GM23338 (cell line): ENCODE measurements at regions not wholly inside any gene's neighbourhood (a gene's known extent, or its start where the extent isn't known, plus 50 kb on each side); places are given as distances from the start of the nearest gene placed in this dataset.

Source experiments
- ATAC-seq: fragments of 200-7000 bp; cut with Tn5 transposase; 3 replicates; pipeline ENCODE4 v1.9.1; 2020
- DNase-seq: peaks from one replicate; pipeline ENCODE4 v3.0.0-alpha.2; 2015; ENCODE audit warnings: low spot score
- H2AFZ ChIP-seq: fragments of 200-600 bp; sonication (generic); 2 replicates; pipeline ENCODE4 v1.8.0; 2016; ENCODE audit warnings: antibody characterized with exemption, mild to moderate bottlenecking, moderate library complexity
- H3F3A ChIP-seq: fragments of 200-600 bp; sonication (generic); replicated peaks from 2 replicates; pipeline ENCODE4 v1.8.0; 2017; ENCODE audit warnings: antibody characterized with exemption, mixed run types, low read depth
- H3K27ac ChIP-seq: fragments of 200-600 bp; sonication (generic); 2 replicates; pipeline ENCODE4 v1.6.1; 2016; ENCODE audit warnings: low read depth
- H3K27me3 ChIP-seq: fragments of 200-600 bp; sonication (generic); 2 replicates; pipeline ENCODE4 v1.8.0; 2016; ENCODE audit warnings: mild to moderate bottlenecking, mixed run types, moderate library complexity; ENCODE audit not compliant: insufficient read depth
- H3K36me3 ChIP-seq: fragments of 200-600 bp; sonication (generic); 2 replicates; pipeline ENCODE4 v1.8.0; 2016; ENCODE audit warnings: mild to moderate bottlenecking; ENCODE audit not compliant: insufficient read depth
- H3K4me1 ChIP-seq: fragments of 200-600 bp; sonication (generic); 2 replicates; pipeline ENCODE4 v1.8.0; 2016; ENCODE audit warnings: mild to moderate bottlenecking, moderate library complexity; ENCODE audit not compliant: insufficient read depth
- H3K4me2 ChIP-seq: fragments of 200-600 bp; sonication (generic); 2 replicates; pipeline ENCODE4 v1.7.1; 2017; ENCODE audit warnings: mixed run types
- H3K4me3 ChIP-seq: fragments of 200-600 bp; sonication (generic); 2 replicates; pipeline ENCODE4 v1.6.1; 2016; ENCODE audit warnings: mixed run types
- H3K79me2 ChIP-seq: fragments of 200-600 bp; sonication (generic); replicated peaks from 2 replicates; pipeline ENCODE4 v1.8.0; 2017; ENCODE audit warnings: mild to moderate bottlenecking; ENCODE audit not compliant: insufficient read depth
- H3K9me2 ChIP-seq: fragments of 200-600 bp; sonication (generic); 2 replicates; pipeline ENCODE4 v1.8.0; 2017; ENCODE audit not compliant: insufficient read depth
- H4K20me1 ChIP-seq: fragments of 200-600 bp; sonication (generic); replicated peaks from 2 replicates; pipeline ENCODE4 v1.8.0; 2017; ENCODE audit warnings: mild to moderate bottlenecking; ENCODE audit not compliant: insufficient read depth
- H3K27ac Mint-ChIP-seq: 2 replicates; pipeline ENCODE4 v1.8.0; 2020; ENCODE audit warnings: inconsistent platforms, mild to moderate bottlenecking, moderate library complexity, mixed read lengths
- H3K27me3 Mint-ChIP-seq: 3 replicates; pipeline ENCODE4 v1.8.0; 2022; ENCODE audit warnings: low read depth, mild to moderate bottlenecking, moderate library complexity, mixed read lengths, inconsistent platforms; ENCODE audit not compliant: insufficient read depth, poor library complexity
- H3K36me3 Mint-ChIP-seq: 3 replicates; pipeline ENCODE4 v1.8.0; 2021; ENCODE audit warnings: low read depth, mild to moderate bottlenecking, inconsistent platforms, moderate library complexity, mixed read lengths
- H3K4me1 Mint-ChIP-seq: 3 replicates; pipeline ENCODE4 v1.8.0; 2020; ENCODE audit warnings: mild to moderate bottlenecking, inconsistent platforms, mixed read lengths
- H3K4me3 Mint-ChIP-seq: 3 replicates; pipeline ENCODE4 v1.8.0; 2021; ENCODE audit warnings: moderate library complexity, mild to moderate bottlenecking, inconsistent platforms, mixed read lengths
- H3K9me3 Mint-ChIP-seq: 3 replicates; pipeline ENCODE4 v1.8.0; 2020; ENCODE audit warnings: moderate library complexity, mild to moderate bottlenecking, inconsistent platforms, mixed read lengths
- CREB1 ChIP-seq: fragments of 250-450 bp; sonication (Bioruptor Pico); IDR thresholded peaks from 2 replicates; pipeline ENCODE4 v1.5.0; 2020; ENCODE audit warnings: low read depth, mild to moderate bottlenecking, moderate library complexity
- CTCF ChIP-seq, 2 experiments: fragments of 200-600 bp in 1 of 2; sonication (generic) in 1 of 2; conservative IDR thresholded peaks; 2 replicates each; pipeline versions ENCODE4 v1.5.1 to v1.6.1; 2016 to 2017; ENCODE audit warnings: antibody characterized with exemption in 2 of 2, low read depth in 2 of 2, mild to moderate bottlenecking in 2 of 2, moderate library complexity in 1 of 2
- ETS1 ChIP-seq: IDR thresholded peaks from 2 replicates; pipeline ENCODE4 v1.6.1; 2016; ENCODE audit warnings: antibody characterized with exemption
- EZH2 ChIP-seq: fragments of 200-600 bp; sonication (generic); IDR thresholded peaks from one replicate; pipeline ENCODE4 v1.8.0; 2017; ENCODE audit warnings: antibody characterized with exemption, mild to moderate bottlenecking, low read depth; ENCODE audit not compliant: unreplicated experiment
- EZH2phosphoT487 ChIP-seq: fragments of 200-600 bp; sonication (generic); IDR thresholded peaks from one replicate; pipeline ENCODE4 v1.8.1; 2018; ENCODE audit warnings: antibody characterized with exemption; ENCODE audit not compliant: unreplicated experiment
- JUNB ChIP-seq: IDR thresholded peaks from one replicate; pipeline ENCODE4 v1.6.1; 2016; ENCODE audit warnings: antibody characterized with exemption; ENCODE audit not compliant: unreplicated experiment
- NANOG ChIP-seq: IDR thresholded peaks from 2 replicates; pipeline ENCODE4 v1.6.1; 2016; ENCODE audit warnings: antibody characterized with exemption, borderline replicate concordance
- POLR2AphosphoS5 ChIP-seq: IDR thresholded peaks from 2 replicates; pipeline ENCODE4 v1.6.1; 2016; ENCODE audit warnings: antibody characterized with exemption, low read depth
- REST ChIP-seq: IDR thresholded peaks from one replicate; pipeline ENCODE4 v1.6.1; 2018; ENCODE audit warnings: antibody characterized with exemption; ENCODE audit not compliant: unreplicated experiment
- STAT1 ChIP-seq: IDR thresholded peaks from one replicate; pipeline ENCODE4 v1.6.1; 2016; ENCODE audit warnings: antibody characterized with exemption; ENCODE audit not compliant: unreplicated experiment
- ZNF114 ChIP-seq: fragments of 250-450 bp; sonication (Bioruptor Pico); IDR thresholded peaks from 2 replicates; pipeline ENCODE4 v1.5.0; 2020; ENCODE audit warnings: mild to moderate bottlenecking, moderate library complexity
- ZNF331 ChIP-seq: fragments of 250-450 bp; sonication (Bioruptor Pico); IDR thresholded peaks from 2 replicates; pipeline ENCODE4 v1.5.0; 2020; ENCODE audit warnings: low read depth, mild to moderate bottlenecking, moderate library complexity
- ZNF462 ChIP-seq: fragments of 250-450 bp; sonication (Bioruptor Pico); IDR thresholded peaks from 2 replicates; pipeline ENCODE4 v1.5.0; 2020; ENCODE audit warnings: mild to moderate bottlenecking, moderate library complexity

- Mint-ChIP-seq H3K27me3 (peaks cover 15% of the 10 kb centered on the region), H3K9me3 (peaks cover 28% of the 10 kb centered on the region), H3K4me1 (peaks cover 45% of the 10 kb centered on the region), H3K4me3 (no peak overlapping the region), H3K27ac (no peak overlapping the region), H3K36me3 (peaks cover 20% of the 10 kb centered on the region; the same call in 2 of the 3 replicates)
- no peaks in the 10 kb centered on the region for H3F3A ChIP-seq
- ATAC-seq (no peak), DNase-seq (no peak)
- TF ChIP-seq CREB1 (CRISPR knock-in tag) (no peak), REST (no peak), CTCF (conservative IDR thresholded peaks at IDR 0.05; ENCODE audit: low read depth in 2 of 2) (no peak), NANOG (no peak), ZNF114 (CRISPR knock-in tag) (no peak), ETS1 (no peak), EZH2phosphoT487 (no peak), ZNF331 (CRISPR knock-in tag) (no peak), POLR2AphosphoS5 (no peak), EZH2 (no peak), JUNB (no peak), STAT1 (no peak), ZNF462 (CRISPR knock-in tag) (no peak)
- H3K27me3 ChIP-seq, result no peaks in the 10 kb centered on the region
- no peak overlapping the region for H2AFZ ChIP-seq
- H3K9me2 ChIP-seq, result peaks cover 10% of the 10 kb centered on the region
- no peaks in the 10 kb centered on the region for H4K20me1 ChIP-seq
- no peak overlapping the region; the same call in 1 of the 2 replicates for H3K4me2 ChIP-seq
- H3K27ac ChIP-seq, result peak overlapping the region; percentile 85; the same call in 1 of the 2 replicates
- H3K4me1 ChIP-seq, result peaks cover 32% of the 10 kb centered on the region
- H3K36me3 ChIP-seq, result no peaks in the 10 kb centered on the region
- H3K79me2 ChIP-seq, result no peaks in the 10 kb centered on the region
- no peak overlapping the region for H3K4me3 ChIP-seq
Observed at GRCh38 chr1:117270679-117271078, 60.0 kb upstream of the VTCN1 start.
